ENCODE measurements at regions not wholly inside any gene's neighbourhood (a gene's known extent, or its start where the extent isn't known, plus 50 kb on each side); places are given as distances from the start of the nearest gene placed in this dataset.

GRCh38 chr22:48353116-48353947 lies 1474.3 kb downstream of the BRD1 start:
- TF ChIP-seq POLR2AphosphoS5 (IDR thresholded peaks at IDR 0.05; ENCODE audit: low read depth): no peak
- TF ChIP-seq CTCF (conservative IDR thresholded peaks at IDR 0.05; ENCODE audit: low read depth in 2 of 2): no peak
- TF ChIP-seq EZH2phosphoT487 (IDR thresholded peaks at IDR 0.05; ENCODE audit: unreplicated experiment): no peak
- no peak for TF ChIP-seq EZH2 (IDR thresholded peaks at IDR 0.05; ENCODE audit: low read depth, unreplicated experiment)
- no peak for TF ChIP-seq ZNF462 (CRISPR knock-in tag; IDR thresholded peaks at IDR 0.05)
- no peak for TF ChIP-seq REST (IDR thresholded peaks at IDR 0.05; ENCODE audit: unreplicated experiment)
- TF ChIP-seq CREB1 (CRISPR knock-in tag; IDR thresholded peaks at IDR 0.05; ENCODE audit: low read depth): no peak
- TF ChIP-seq ZNF331 (CRISPR knock-in tag; IDR thresholded peaks at IDR 0.05; ENCODE audit: low read depth): no peak
- no peak for TF ChIP-seq JUNB (IDR thresholded peaks at IDR 0.05; ENCODE audit: unreplicated experiment)

All from GM23338 (cell line).